ENCODE measurements at regions not wholly inside any gene's neighbourhood (a gene's known extent, or its start where the extent isn't known, plus 50 kb on each side); places are given as distances from the start of the nearest gene placed in this dataset.

GRCh38 chr12:114751712-114752111, 67.7 kb upstream of the TBX3 start:
- TF ChIP-seq TARDBP (IDR thresholded peaks at IDR 0.05) (no peak), BHLHE40 (IDR thresholded peaks at IDR 0.05; ENCODE audit: borderline replicate concordance) (no peak), ZNF384 (IDR thresholded peaks at IDR 0.05) (no peak), NFRKB (IDR thresholded peaks at IDR 0.05) (no peak), ARNT (IDR thresholded peaks at IDR 0.05) (no peak), SUZ12 (IDR thresholded peaks at IDR 0.05) (no peak), FOXM1 (IDR thresholded peaks at IDR 0.05; ENCODE audit: borderline replicate concordance) (no peak), HDGF (IDR thresholded peaks at IDR 0.05; ENCODE audit: borderline replicate concordance) (no peak), PKNOX1 (IDR thresholded peaks at IDR 0.05) (no peak)
- CTCF ChIA-PET: interaction anchor here (0.6 to 0.7 kb wide), 2 partner anchors 28 to 68 kb away, joined by 3 read pairs; partner anchors contain the start of gene TBX3
- POLR2A ChIA-PET: no interaction called here
- no peak for DNase-seq (ENCODE audit: extremely low spot score)

GRCh38 chr12:114750917-114751316, 66.9 kb upstream of the TBX3 start:
- ChIA-PET POLR2A (no interaction called here), CTCF (interaction anchor here (0.6 to 0.7 kb wide), 2 partner anchors 29 to 67 kb away, joined by 3 read pairs; partner anchors contain the start of gene TBX3)
- TF ChIP-seq BHLHE40 (IDR thresholded peaks at IDR 0.05; ENCODE audit: borderline replicate concordance): no peak
- peak; percentile 28; the same call in 1 of the 2 replicates for TF ChIP-seq PKNOX1 (IDR thresholded peaks at IDR 0.05)
- DNase-seq (ENCODE audit: extremely low spot score): no peak

GRCh38 chr12:114749065-114749464, 65.1 kb upstream of the TBX3 start:
- ChIA-PET CTCF (no interaction called here), POLR2A (no interaction called here)
- no peak for DNase-seq (ENCODE audit: extremely low spot score)
- TF ChIP-seq SP1 (IDR thresholded peaks at IDR 0.05): no peak
- no peak for TF ChIP-seq ZNF384 (IDR thresholded peaks at IDR 0.05)
- no peak for TF ChIP-seq FOXK2 (IDR thresholded peaks at IDR 0.05)
- TF ChIP-seq TARDBP (IDR thresholded peaks at IDR 0.05): no peak
- TF ChIP-seq NFRKB (IDR thresholded peaks at IDR 0.05): no peak
- no peak for TF ChIP-seq PKNOX1 (IDR thresholded peaks at IDR 0.05)
- no peak for TF ChIP-seq ELF4 (IDR thresholded peaks at IDR 0.05)
- TF ChIP-seq FOXA1 (IDR thresholded peaks at IDR 0.05): no peak
- no peak for TF ChIP-seq FOXM1 (IDR thresholded peaks at IDR 0.05; ENCODE audit: borderline replicate concordance)
- TF ChIP-seq LEF1 (IDR thresholded peaks at IDR 0.05; ENCODE audit: borderline replicate concordance): no peak
- TF ChIP-seq CTBP1 (IDR thresholded peaks at IDR 0.05; ENCODE audit: borderline replicate concordance): no peak
- no peak for TF ChIP-seq HDGF (IDR thresholded peaks at IDR 0.05; ENCODE audit: borderline replicate concordance)
- no peak for TF ChIP-seq ARNT (IDR thresholded peaks at IDR 0.05)
- TF ChIP-seq SUZ12 (IDR thresholded peaks at IDR 0.05): no peak
- no peak for TF ChIP-seq L3MBTL2 (conservative IDR thresholded peaks at IDR 0.05)
- no peak for TF ChIP-seq BHLHE40 (IDR thresholded peaks at IDR 0.05; ENCODE audit: borderline replicate concordance)

- CTCF ChIA-PET: interaction anchor here (0.6 to 0.9 kb wide), 2 partner anchors 24 to 1950 kb away, joined by 3 to 4 read pairs; no protein-coding TSS in a partner anchor
Observed at GRCh38 chr12:114747012-114747858, 63.3 kb upstream of the TBX3 start.

More at GRCh38 chr12:114747012-114747858, 63.3 kb upstream of the TBX3 start:
- POLR2A ChIA-PET: interaction anchor here (1.5 kb wide), 1 partner anchor 63 kb away, joined by 3 read pairs; the partner anchor contains the start of gene TBX3
- DNase-seq (ENCODE audit: extremely low spot score): no peak
- TF ChIP-seq ELF4 (IDR thresholded peaks at IDR 0.05) (no peak), HDGF (IDR thresholded peaks at IDR 0.05; ENCODE audit: borderline replicate concordance) (no peak), PKNOX1 (IDR thresholded peaks at IDR 0.05) (no peak), FOXA1 (IDR thresholded peaks at IDR 0.05) (no peak), FOXK2 (IDR thresholded peaks at IDR 0.05) (no peak), ZNF384 (IDR thresholded peaks at IDR 0.05) (no peak), SUZ12 (IDR thresholded peaks at IDR 0.05) (no peak), LEF1 (IDR thresholded peaks at IDR 0.05; ENCODE audit: borderline replicate concordance) (no peak), ARNT (IDR thresholded peaks at IDR 0.05) (no peak), TARDBP (IDR thresholded peaks at IDR 0.05) (no peak), NFRKB (IDR thresholded peaks at IDR 0.05) (no peak), SP1 (IDR thresholded peaks at IDR 0.05) (no peak), BHLHE40 (IDR thresholded peaks at IDR 0.05; ENCODE audit: borderline replicate concordance) (no peak), L3MBTL2 (conservative IDR thresholded peaks at IDR 0.05) (no peak), FOXM1 (IDR thresholded peaks at IDR 0.05; ENCODE audit: borderline replicate concordance) (no peak), CTBP1 (IDR thresholded peaks at IDR 0.05; ENCODE audit: borderline replicate concordance) (no peak)
